ENCODE measurements at regions not wholly inside any gene's neighbourhood (a gene's known extent, or its start where the extent isn't known, plus 50 kb on each side); places are given as distances from the start of the nearest gene placed in this dataset.
A peak's percentile ranks its signal among the peaks of the same experiment; 100 is the strongest.

GRCh38 chr9:109907810-109908458 lies 127.9 kb downstream of the PALM2AKAP2 start:
- H3K4me3 ChIP-seq (ENCODE audit: control extremely low read depth in 1 of 5, extremely low read depth in 1 of 5, insufficient read depth in 1 of 5, low read depth in 2 of 5, low read length in 4 of 5), result peak overlapping the region in 1 of 5 experiments; percentile 6
- peak overlapping the region; percentile 52 for H2AFZ ChIP-seq (ENCODE audit: insufficient read depth, low read depth, low read length, poor library complexity, severe bottlenecking)
- peak overlapping the region; percentile 58 for H3K4me2 ChIP-seq (replicated peaks; ENCODE audit: low read depth, low read length, poor library complexity, severe bottlenecking)
- Mint-ChIP-seq H3K9me3 (ENCODE audit: insufficient read depth) (no peaks in the 10 kb centered on the region), H3K4me3 (peak overlapping the region; percentile 42), H3K4me1 (peaks cover 11% of the 10 kb centered on the region), H3K27me3 (no peaks in the 10 kb centered on the region), H3K27ac (no peak overlapping the region)
- TF ChIP-seq EZH2 (IDR thresholded peaks at IDR 0.05; ENCODE audit: borderline replicate concordance, insufficient read depth, low read depth, low read length, poor library complexity, severe bottlenecking) (no peak), CTCF (IDR thresholded peaks at IDR 0.05) (no peak)
- intact Hi-C loops (cut with micrococcal nuclease), result loop anchor here (1.0 to 2.0 kb wide), 2 partner anchors 59 to 66 kb away; no protein-coding TSS in a partner anchor
- no peaks in the 10 kb centered on the region for H3K27me3 ChIP-seq (replicated peaks in 1 of 4; ENCODE audit: control extremely low read depth in 1 of 4, control insufficient read depth in 3 of 4, insufficient read depth in 4 of 4, low read length in 3 of 4)
- POLR2A ChIA-PET, result interaction anchor here (0.8 to 2.3 kb wide), 10 partner anchors 60 to 264 kb away, joined by 3 to 17 read pairs (median 5); no protein-coding TSS in a partner anchor
- peaks cover 73 to 77% of the 10 kb centered on the region in 2 donors for H3K4me1 ChIP-seq (ENCODE audit: control insufficient read depth in 2 of 2, insufficient read depth in 2 of 2, low read length in 2 of 2)
- CTCF ChIA-PET, result interaction anchor here (0.8 to 21.3 kb wide), 18 partner anchors 11 to 309 kb away, joined by 3 to 585 read pairs (median 7); no protein-coding TSS in a partner anchor
- no peaks in the 10 kb centered on the region for H4K20me1 ChIP-seq (ENCODE audit: control insufficient read depth, insufficient read depth, low read length, poor library complexity, severe bottlenecking)
- no peak for ATAC-seq (ENCODE audit: low read depth)
- 79% methylated on average over 3 of the region's 4 CpGs for WGBS (ENCODE audit: insufficient coverage)
- H3K9me3 ChIP-seq (ENCODE audit: control extremely low read depth in 1 of 3, control insufficient read depth in 2 of 3, insufficient read depth in 1 of 3, low read length in 2 of 3), result no peaks in the 10 kb centered on the region
- H3K79me2 ChIP-seq (ENCODE audit: control insufficient read depth, insufficient read depth, low read length), result peaks cover 74% of the 10 kb centered on the region
- H3K36me3 ChIP-seq (replicated peaks in 1 of 2; ENCODE audit: control extremely low read depth in 1 of 2, control insufficient read depth in 1 of 2, extremely low read depth in 1 of 2, insufficient read depth in 2 of 2, low read length in 1 of 2), result no peaks in the 10 kb centered on the region
- H3K27ac ChIP-seq (ENCODE audit: low read length in 2 of 2), result peak overlapping the region; percentile 65 to 69
- peak overlapping the region; percentile 2 for H3K9ac ChIP-seq (ENCODE audit: low read length)
- DNase-seq, result no peak

Measured in B cell (primary cell).